Pancreas (tissue), 10 donors: ENCODE measurements at regions not wholly inside any gene's neighbourhood (a gene's known extent, or its start where the extent isn't known, plus 50 kb on each side); places are given as distances from the start of the nearest gene placed in this dataset.

Experiments
- ATAC-seq, 4 donors: fragments of 200-7000 bp; cut with Tn5 transposase; one replicate each; pipeline versions ENCODE4 v1.8.0 to v1.9.1; 2020; ENCODE audit warnings: mild to moderate bottlenecking in 4 of 4, moderate library complexity in 4 of 4
- DNase-seq, 6 donors: peaks; one replicate each; pipeline ENCODE4 v3.0.0-alpha.2; 2020
- FAIRE-seq: peaks from 2 replicates; lab custom pipeline; 2012; peaks lifted over from hg19 to GRCh38; lab: Jason Lieb, UNC
- H3K27ac ChIP-seq, 4 donors: fragments of 200-600 bp; sonication (generic); 1 replicate in 3 of 4; 2 replicates in 1 of 4; pipeline versions ENCODE4 v1.5.0 to v1.8.0; 2020
- H3K27me3 ChIP-seq, 4 donors: fragments of 200-600 bp; one replicate each; pipeline ENCODE4 v1.8.0; 2021
- H3K36me3 ChIP-seq, 3 donors: fragments of 200-600 bp; sonication (generic) in 1 of 3; one replicate each; pipeline versions ENCODE4 v1.5.0 to v1.8.0; 2020 to 2021
- H3K4me1 ChIP-seq, 3 donors: fragments of 200-600 bp; one replicate each; pipeline ENCODE4 v1.8.0; 2021
- H3K4me3 ChIP-seq, 4 donors: fragments of 200-600 bp; sonication (generic) in 2 of 4; one replicate each; pipeline versions ENCODE4 v1.5.0 to v1.8.0; 2020 to 2021
- H3K9me3 ChIP-seq, 4 donors: fragments of 200-600 bp; one replicate each; pipeline ENCODE4 v1.8.0; 2021
- WGBS, 2 donors: extraction: QIAGEN DNeasy Blood & Tissue Kit; methylation state at CpG; one replicate each; pipeline ENCODE4 v1.1.7; 2013; 5-methylcytosine and 5-hydroxymethylcytosine counted together
- intact Hi-C, 3 donors: fragments of 100-400 bp; cut with DNase I; formaldehyde crosslinking; loops; one replicate each; pipeline versions ENCODE4 v1.11.1 to v1.14.2; 2022
- TF ChIP-seq, protein P1 (sequence below), 4 donors: fragments of 200-600 bp; sonication (generic) in 3 of 4; IDR thresholded peaks; one replicate each; pipeline versions ENCODE4 v1.5.0 to v1.8.0; 2021; ENCODE audit warnings: antibody characterized with exemption in 4 of 4
- donor health status: healthy with polysubstance abuse.
- donor health status: DM: no; HTN: no; CAD: no; lungs with moderate emphysema.
- donor health status: DM: no; HTN: no; CAD: no.
- donor health status: control.
- donor health status: control.
- donor health status: Bipolar disorder and iron deficiency.
- donor health status: DM: yes; HTN: yes; CAD: no.
- donor health status: DM: no; HTN: no; CAD: no.
- donor health status: DM: no; HTN: no; CAD: no.
- donor health status: DM: yes; HTN: yes; CAD: no.

DNA sequence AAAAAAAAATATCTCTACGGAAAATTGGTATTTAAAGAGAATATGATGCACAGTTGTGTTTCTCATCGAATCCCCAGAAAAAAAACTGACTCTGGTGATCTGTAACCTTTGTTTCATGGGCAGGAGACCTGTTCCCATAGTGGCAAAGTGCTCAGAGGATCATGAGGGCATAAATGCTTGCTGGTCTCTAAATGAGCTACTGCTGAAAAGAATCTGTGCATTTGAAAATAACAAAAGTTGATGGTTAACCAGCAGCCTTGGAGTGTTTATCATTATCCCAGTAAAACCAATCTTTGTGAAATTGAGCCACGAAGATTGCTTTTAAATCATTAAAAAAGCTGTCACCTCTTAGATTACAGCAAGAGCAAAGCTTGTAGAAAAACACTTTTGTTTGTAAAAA lies 775.4 kb downstream of the MTRR start:
- peak overlapping the region in 1 of 4 donors; percentile 5 for H3K27ac ChIP-seq
- intact Hi-C loops, result no loop called here
- H3K27me3 ChIP-seq, result no peaks in the 10 kb centered on the region
- TF ChIP-seq, protein P1, sequence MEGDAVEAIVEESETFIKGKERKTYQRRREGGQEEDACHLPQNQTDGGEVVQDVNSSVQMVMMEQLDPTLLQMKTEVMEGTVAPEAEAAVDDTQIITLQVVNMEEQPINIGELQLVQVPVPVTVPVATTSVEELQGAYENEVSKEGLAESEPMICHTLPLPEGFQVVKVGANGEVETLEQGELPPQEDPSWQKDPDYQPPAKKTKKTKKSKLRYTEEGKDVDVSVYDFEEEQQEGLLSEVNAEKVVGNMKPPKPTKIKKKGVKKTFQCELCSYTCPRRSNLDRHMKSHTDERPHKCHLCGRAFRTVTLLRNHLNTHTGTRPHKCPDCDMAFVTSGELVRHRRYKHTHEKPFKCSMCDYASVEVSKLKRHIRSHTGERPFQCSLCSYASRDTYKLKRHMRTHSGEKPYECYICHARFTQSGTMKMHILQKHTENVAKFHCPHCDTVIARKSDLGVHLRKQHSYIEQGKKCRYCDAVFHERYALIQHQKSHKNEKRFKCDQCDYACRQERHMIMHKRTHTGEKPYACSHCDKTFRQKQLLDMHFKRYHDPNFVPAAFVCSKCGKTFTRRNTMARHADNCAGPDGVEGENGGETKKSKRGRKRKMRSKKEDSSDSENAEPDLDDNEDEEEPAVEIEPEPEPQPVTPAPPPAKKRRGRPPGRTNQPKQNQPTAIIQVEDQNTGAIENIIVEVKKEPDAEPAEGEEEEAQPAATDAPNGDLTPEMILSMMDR (IDR thresholded peaks at IDR 0.05), result no peak
- 24 to 36% methylated on average over 3 of the region's 3 CpGs for WGBS, 2 donors
- DNase-seq (no peak), ATAC-seq (peak in 1 of 4 donors; percentile 66), FAIRE-seq (no peak)
- no peak overlapping the region for H3K4me3 ChIP-seq
- H3K9me3 ChIP-seq, result no peaks in the 10 kb centered on the region
- no peaks in the 10 kb centered on the region for H3K4me1 ChIP-seq
- H3K36me3 ChIP-seq, result no peaks in the 10 kb centered on the region

DNA sequence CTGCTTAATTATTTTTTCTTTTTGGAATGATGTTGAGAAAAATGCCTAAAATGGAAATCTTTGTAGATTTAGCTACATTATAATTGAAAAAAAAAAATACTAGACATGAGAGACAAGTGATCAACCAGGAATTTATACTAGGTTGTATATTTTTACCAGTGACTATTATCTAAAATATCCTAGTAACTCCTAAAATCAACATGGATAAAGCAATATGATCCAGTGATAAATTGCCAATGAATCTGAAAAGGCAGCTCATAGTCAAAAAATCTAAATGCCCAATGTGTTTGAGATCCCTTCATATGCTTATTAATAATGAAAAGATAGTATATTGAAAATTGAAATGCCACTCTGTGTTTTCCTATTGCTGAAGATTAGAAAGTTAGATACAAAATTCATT lies 778.2 kb downstream of the MTRR start:
- DNase-seq (no peak), FAIRE-seq (no peak), ATAC-seq (no peak)
- TF ChIP-seq, protein P1 (IDR thresholded peaks at IDR 0.05), result no peak
- Histone ChIP-seq H3K4me3 (no peak overlapping the region), H3K4me1 (no peaks in the 10 kb centered on the region), H3K27me3 (no peaks in the 10 kb centered on the region), H3K36me3 (no peaks in the 10 kb centered on the region), H3K9me3 (no peaks in the 10 kb centered on the region), H3K27ac (no peak overlapping the region)
- intact Hi-C loops, result no loop called here

DNA sequence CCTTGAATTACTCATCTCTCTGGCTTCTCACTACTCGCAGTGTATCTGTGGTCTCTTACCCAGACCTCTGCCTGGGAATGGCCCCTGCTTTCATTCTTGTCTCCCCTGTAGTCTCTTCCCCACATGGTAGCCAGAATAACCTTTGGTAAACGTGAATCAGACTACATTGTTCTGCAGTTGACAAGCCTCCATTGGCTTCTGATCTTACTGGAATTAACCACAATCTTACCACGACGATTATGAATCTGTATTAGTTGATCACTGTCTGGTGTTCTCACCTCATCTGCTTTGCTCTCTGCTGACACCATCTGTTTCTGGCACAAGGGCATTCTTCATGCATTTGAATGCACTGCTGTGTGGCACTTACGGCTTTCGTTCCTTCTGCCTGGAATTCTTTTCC lies 781.2 kb downstream of the MTRR start:
- ATAC-seq (no peak), DNase-seq (no peak), FAIRE-seq (no peak)
- no peaks in the 10 kb centered on the region for H3K4me1 ChIP-seq
- H3K36me3 ChIP-seq, result no peaks in the 10 kb centered on the region
- WGBS, 2 donors, result 75 to 86% methylated on average over 6 of the region's 6 CpGs
- no peaks in the 10 kb centered on the region for H3K9me3 ChIP-seq
- TF ChIP-seq, protein P1 (IDR thresholded peaks at IDR 0.05), result no peak
- no peak overlapping the region for H3K4me3 ChIP-seq
- H3K27ac ChIP-seq, result no peak overlapping the region
- intact Hi-C loops, result no loop called here
- no peaks in the 10 kb centered on the region for H3K27me3 ChIP-seq

DNA sequence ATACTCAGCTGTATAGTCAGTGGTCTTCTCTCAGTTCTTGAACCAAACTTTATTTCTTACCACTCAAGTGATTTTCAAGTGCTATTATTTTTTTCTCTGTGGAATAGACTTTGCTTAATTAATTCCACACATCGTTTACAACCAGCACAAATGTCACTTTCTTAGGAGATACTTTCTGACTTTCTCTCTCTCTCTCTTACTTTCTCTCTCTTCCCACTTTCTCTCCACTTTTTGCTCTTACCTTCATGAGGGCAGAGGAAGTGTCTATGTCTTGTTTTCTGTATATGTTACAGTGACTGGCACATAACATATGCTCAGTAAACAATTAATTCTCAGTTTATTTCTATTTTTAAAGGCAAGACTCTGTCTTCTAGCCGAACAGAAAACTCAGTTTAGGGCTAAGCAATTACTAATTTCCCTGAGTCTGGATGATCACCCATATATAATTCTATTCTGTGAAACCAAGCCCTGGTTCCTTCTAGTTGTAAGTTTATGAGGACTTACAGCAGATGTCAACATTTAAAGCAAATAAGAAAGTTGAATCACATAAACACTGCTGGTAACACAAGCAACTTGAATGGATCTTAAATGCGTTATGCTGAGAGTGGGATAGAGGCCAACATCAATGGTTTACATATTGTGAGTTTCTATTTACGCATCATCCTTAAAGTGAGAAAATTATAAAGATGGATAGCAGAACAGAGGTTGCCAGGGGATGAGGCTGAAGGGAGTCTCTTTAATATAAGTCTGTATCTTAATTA lies 791.4 kb downstream of the MTRR start:
- intact Hi-C loops, result no loop called here
- Histone ChIP-seq H3K27ac (no peak overlapping the region), H3K36me3 (no peaks in the 10 kb centered on the region), H3K9me3 (no peaks in the 10 kb centered on the region), H3K4me3 (no peak overlapping the region), H3K4me1 (no peaks in the 10 kb centered on the region), H3K27me3 (no peaks in the 10 kb centered on the region)
- whole genome bisulfite sequencing, 2 donors, result 65 to 80% methylated on average over 4 of the region's 4 CpGs
- FAIRE-seq (no peak), DNase-seq (no peak), ATAC-seq (no peak)
- TF ChIP-seq, protein P1 (IDR thresholded peaks at IDR 0.05), result no peak

DNA sequence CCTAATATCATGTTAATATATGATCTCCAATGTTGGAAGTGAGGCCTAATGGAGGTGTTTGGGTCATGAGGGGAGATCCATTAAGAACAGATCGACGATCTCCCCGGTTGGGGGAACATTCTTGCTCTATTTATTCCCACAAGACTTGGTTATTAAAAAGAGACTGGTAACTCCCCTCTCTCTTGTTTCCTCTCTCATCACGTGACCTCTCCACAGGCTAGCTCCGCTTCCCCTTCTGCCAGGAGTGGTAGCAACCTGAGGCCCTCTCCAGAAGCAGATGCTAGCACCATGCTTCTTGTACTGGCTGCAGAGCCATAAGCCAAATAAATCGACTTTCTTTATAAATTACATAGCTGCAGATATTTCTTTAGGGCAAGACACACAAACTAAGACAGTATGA lies 794.4 kb downstream of the MTRR start:
- DNase-seq, result no peak
- Histone ChIP-seq H3K4me3 (no peak overlapping the region), H3K27me3 (no peaks in the 10 kb centered on the region), H3K36me3 (no peaks in the 10 kb centered on the region), H3K9me3 (no peaks in the 10 kb centered on the region), H3K27ac (no peak overlapping the region), H3K4me1 (no peaks in the 10 kb centered on the region)
- no peak for ATAC-seq
- TF ChIP-seq, protein P1 (IDR thresholded peaks at IDR 0.05), result no peak
- no peak for FAIRE-seq
- intact Hi-C loops, result no loop called here
- 77 to 85% methylated on average over 6 of the region's 6 CpGs for WGBS, 2 donors
